Activated CD4-positive, alpha-beta T cell treated with anti-CD3 and anti-CD28 coated beads, Interleukin-2, amount 50 U/mL, for 48 hours (primary cell): ENCODE measurements at regions not wholly inside any gene's neighbourhood (a gene's known extent, or its start where the extent isn't known, plus 50 kb on each side); places are given as distances from the start of the nearest gene placed in this dataset.
"Not testable (repeated sequence)": the region's sequence is repeated elsewhere in the genome, so short reads cannot be mapped to it uniquely, and the experiment has no call there.

Experiments
- DNase-seq, 2 experiments: peaks; one replicate each; pipeline ENCODE4 v3.0.0-alpha.2; 2020

DNA sequence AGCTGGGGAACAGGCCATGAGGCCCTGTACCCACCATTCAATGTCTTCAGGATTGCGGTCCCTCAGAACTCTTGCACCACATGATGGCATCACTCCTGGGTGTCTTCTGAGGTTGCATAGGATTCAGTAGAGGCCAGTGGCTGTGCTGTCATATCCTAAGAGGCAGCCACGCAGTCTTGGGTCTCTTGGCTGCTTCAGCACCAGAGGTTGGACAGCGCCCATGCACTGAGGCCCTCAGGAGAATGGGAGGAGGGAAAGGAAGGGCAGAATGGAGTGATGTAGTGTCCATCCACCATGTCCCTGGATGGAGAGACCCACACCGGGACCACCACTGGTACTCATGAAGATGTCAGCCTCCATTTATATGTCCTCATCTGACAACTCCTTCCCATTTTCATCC, 439.9 kb downstream of the TUBA3C start:
- not testable (repeated sequence) for DNase-seq

- no peak for DNase-seq
Observed at GRCh38 chr13:18739310-18739709, 442.3 kb downstream of the TUBA3C start.

DNA sequence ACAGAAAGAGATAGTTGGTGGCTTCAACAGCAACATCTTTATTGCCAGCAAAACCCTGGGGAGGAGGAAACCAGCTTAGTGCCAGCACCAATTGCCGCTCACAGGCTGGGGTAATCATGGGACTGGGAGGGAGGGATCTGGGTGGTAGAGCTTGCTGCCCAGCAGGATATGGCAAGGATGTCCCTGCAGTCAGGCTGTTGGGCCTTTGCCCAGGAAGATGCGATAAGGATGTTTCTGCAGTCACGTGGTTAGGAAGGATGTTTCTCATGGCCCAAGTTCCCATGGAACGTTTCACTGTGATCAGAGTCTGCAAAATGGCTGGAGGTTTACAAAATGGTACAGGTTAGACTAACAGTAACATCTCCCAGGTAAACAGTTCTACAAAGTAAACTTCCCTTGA, 443.5 kb downstream of the TUBA3C start:
- DNase-seq: not testable (repeated sequence)

GRCh38 chr13:18727138-18727537, 454.5 kb downstream of the TUBA3C start:
- not testable (repeated sequence) for DNase-seq

DNA sequence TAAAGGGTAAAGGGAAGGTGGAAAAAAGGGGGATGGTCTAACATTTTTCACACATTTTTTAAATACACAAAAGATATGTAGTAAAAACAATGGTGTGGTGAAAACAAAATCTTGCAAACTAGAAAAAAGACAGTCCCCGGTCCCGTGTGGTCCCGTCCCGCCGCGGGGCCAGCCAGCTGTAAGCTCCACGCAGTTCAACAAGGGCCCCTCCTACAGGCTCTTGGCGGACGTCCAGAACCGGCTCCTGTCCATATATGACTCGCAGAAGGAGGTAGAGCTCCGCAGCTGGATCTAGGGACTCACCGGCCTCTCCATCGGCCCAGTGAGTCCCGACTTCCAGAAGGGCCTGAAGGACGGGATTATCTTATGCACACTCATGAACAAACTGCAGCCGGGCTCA, 455.1 kb downstream of the TUBA3C start:
- not testable (repeated sequence) for DNase-seq

- DNase-seq: not testable (repeated sequence)
Observed at GRCh38 chr13:18725242-18725822, 456.3 kb downstream of the TUBA3C start.

DNA sequence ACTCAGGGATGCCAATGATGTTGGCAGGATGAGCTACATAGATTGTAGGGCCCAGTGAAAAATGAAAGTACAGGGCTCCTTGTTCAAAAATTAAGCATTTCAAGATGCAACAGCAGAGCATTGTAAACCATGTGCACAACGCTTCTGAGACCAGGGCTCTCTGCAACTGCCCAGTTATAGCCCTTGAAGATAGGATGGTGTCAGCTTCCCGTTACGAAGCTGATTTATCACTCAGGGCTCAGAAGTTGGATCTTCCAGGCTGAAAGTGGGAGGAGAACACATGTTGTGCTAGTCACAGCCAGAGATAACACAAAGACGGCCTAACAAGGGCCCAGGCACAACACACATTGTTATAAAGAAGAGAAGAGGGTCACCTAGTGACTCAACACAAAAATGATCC, 466.7 kb downstream of the TUBA3C start:
- DNase-seq: no peak

GRCh38 chr13:18710673-18711072, 471.0 kb downstream of the TUBA3C start:
- not testable (repeated sequence) for DNase-seq

GRCh38 chr13:18706538-18706937, 475.1 kb downstream of the TUBA3C start:
- DNase-seq: not testable (repeated sequence)

- DNase-seq: not testable (repeated sequence)
Observed at GRCh38 chr13:18702464-18703247, 479.0 kb downstream of the TUBA3C start.

DNA sequence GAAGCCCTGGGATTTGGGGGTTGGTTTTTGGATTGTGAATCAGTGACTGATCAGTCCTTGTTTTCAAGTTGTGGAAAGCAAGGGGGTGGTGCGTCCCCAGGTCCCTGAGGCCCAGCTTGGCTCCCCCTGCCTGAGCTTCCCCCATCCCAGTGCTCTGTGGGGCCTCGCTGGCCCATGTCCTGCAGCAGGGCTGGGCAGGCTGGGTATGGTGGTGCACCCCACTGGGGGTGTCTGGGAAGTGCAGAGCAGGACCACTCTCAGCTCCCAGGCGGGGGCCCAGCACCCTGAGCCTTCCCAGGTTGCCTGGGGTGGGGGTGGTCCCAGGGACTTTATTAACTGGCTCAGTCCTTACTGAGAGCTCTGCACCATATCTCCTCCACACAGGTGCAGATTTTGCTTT, 483.3 kb downstream of the TUBA3C start:
- not testable (repeated sequence) for DNase-seq

GRCh38 chr13:18697851-18698250, 483.8 kb downstream of the TUBA3C start:
- not testable (repeated sequence) for DNase-seq

DNA sequence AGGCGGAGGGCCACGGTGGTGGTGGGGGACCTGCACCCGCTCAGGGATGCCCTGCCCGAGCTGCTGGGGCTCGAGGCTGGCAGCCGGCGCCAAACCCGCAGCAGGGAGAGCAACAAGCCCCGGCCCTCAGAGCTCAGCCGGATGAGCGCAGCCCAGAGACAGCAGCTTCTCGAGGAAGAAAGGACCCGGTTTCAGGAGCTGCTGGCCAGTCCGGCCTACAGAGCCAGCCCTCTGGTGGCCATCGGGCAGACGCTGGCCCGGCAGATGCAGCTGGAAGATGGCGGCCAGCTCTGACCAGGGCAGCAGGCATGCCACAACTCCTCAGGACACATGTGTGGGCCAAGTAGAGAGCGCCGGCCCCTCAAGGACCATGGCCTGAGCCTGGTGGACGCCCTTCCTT, 484.4 kb downstream of the TUBA3C start:
- DNase-seq: not testable (repeated sequence)

GRCh38 chr13:18677403-18677802, 504.2 kb downstream of the TUBA3C start:
- not testable (repeated sequence) for DNase-seq

DNA sequence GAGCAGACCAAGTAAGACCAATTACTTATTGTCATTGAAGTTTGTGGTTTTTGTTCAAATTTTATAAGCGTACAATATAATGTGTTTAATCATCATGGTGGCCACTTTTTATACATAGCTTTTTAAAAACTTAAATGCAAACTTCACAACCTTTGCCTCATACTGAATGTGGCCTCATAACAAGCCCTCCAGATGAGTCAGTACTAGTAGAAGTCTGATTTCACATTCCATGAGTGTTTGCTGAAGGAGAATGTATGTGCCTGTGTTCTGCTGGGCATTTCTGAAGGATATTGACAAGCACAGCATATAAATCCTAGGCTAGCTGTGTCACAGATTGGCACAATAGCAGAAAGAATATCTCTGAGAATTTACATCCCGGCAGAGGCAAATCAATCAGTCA, 506.4 kb downstream of the TUBA3C start:
- DNase-seq: not testable (repeated sequence)

DNA sequence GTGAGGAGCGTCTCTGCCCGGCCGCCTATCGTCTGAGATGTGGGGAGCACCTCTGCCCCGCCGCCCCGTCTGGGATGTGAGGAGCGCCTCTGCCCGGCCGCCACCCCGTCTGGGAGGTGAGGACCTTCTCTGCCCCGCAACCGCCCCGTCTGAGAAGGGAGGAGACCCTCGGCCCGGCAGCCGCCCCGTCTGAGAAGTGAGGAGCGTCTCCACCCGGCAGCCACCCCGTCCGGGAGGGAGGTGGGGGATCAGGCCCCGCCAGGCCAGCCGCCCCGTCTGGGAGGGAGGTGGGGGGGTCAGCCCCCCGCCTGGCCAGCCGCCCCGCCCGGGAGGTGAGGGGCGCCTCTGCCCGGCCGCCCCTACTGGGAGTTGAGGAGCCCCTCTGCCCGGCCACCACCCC, 507.8 kb downstream of the TUBA3C start:
- not testable (repeated sequence) for DNase-seq

- not testable (repeated sequence) for DNase-seq
Observed at GRCh38 chr13:18666585-18666984, 515.0 kb downstream of the TUBA3C start.

DNA sequence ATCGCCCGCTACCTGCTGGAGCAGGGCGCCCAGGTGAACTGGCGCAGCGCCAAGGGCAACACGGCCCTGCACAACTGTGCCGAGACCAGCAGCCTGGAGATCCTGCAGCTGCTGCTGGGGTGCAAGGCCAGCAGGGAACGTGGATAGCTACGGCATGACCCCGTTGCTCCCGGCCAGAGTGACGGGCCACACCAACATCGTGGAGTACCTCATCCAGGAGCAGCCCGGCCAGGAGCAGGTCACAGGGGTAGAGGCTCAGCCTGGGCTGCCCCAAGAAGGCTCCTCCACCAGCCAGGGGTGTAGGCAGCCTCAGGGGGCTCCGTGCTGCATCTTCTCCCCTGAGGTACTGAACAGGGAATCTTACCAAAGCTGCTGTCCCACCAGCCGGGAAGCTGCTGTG, 515.9 kb downstream of the TUBA3C start:
- DNase-seq: not testable (repeated sequence)

GRCh38 chr13:18665124-18665523, 516.5 kb downstream of the TUBA3C start:
- DNase-seq: not testable (repeated sequence)

- not testable (repeated sequence) for DNase-seq
Observed at GRCh38 chr13:18663222-18663621, 518.4 kb downstream of the TUBA3C start.

DNA sequence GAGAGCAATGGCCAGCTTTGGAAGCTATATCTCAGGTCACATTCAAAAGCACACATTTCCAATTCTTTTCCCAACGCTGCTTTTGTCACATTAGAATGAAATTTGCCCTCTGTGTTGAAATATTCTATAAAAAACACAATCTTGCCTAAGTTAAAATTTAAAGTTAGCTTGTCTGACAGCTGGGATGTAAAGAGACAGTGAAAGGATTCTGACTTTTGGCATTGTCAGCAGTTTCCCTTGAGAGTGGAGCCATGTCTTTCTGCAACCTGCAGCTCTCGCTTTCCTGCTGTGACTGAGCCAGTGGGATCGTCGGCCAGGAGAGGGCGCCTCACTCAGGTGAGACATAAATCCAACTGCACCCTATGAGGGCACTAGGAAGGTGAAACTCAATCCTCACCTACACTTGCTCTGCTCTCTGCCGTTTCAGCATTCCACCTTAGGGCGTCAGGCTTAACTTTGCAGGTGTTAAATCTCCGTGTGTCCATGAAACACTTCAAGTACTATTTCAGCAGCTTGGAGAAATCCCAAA, 537.9 kb downstream of the TUBA3C start:
- DNase-seq: peak; percentile 34 to 42

DNA sequence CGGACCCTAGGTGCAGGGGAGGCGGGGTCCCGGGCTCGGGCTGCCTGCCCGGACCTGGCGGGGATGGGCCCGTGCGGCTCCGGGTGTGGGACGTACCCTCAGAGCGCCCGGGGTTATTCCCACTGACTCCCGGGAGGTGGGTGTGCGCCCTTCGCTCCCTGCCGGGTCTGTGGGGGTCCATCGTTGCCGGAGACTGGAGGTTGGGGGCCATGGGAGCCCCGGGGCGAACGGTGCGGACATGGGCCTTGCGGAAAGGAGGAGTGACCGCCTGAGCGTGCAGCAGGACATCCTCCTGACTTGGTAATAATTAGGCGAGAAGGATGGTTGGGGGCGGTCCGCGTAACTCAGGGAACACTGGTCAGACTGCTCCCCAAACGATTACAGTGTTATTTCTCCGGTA, 552.7 kb downstream of the TUBA3C start:
- DNase-seq: not testable (repeated sequence)

GRCh38 chr13:18628428-18628827, 553.2 kb downstream of the TUBA3C start:
- DNase-seq: no peak

GRCh38 chr13:18624061-18624460, 557.6 kb downstream of the TUBA3C start:
- DNase-seq: not testable (repeated sequence)
